ENCODE measurements at regions not wholly inside any gene's neighbourhood (a gene's known extent, or its start where the extent isn't known, plus 50 kb on each side); places are given as distances from the start of the nearest gene placed in this dataset.

DNA sequence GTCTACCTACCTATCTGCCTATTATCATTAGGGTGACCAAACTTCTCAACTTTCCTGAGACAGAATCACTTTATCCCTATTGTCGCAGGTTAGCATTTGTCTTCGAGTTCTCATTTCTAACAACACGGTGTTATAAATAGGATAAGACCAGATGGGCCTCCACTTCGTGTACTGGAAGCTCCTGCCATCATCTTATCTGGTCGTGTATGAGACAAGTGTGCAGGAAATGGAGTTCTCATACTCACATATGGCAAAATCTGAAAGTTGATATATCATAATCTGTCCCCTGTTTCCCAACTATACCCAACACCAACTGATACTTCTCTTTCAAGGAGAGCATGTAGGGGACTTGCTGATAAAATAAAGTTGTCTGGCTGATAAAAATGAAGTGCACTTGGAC lies 287.4 kb upstream of the FOXK1 start:
- Mint-ChIP-seq H3K9me3 (ENCODE audit: unreplicated experiment) (no peaks in the 10 kb centered on the region), H3K36me3 (ENCODE audit: unreplicated experiment) (no peaks in the 10 kb centered on the region), H3K4me3 (ENCODE audit: unreplicated experiment) (no peak overlapping the region), H3K27me3 (ENCODE audit: unreplicated experiment) (no peaks in the 10 kb centered on the region), H3K4me1 (ENCODE audit: unreplicated experiment) (no peaks in the 10 kb centered on the region), H3K27ac (ENCODE audit: unreplicated experiment) (no peak overlapping the region)
- TF ChIP-seq, protein P1, sequence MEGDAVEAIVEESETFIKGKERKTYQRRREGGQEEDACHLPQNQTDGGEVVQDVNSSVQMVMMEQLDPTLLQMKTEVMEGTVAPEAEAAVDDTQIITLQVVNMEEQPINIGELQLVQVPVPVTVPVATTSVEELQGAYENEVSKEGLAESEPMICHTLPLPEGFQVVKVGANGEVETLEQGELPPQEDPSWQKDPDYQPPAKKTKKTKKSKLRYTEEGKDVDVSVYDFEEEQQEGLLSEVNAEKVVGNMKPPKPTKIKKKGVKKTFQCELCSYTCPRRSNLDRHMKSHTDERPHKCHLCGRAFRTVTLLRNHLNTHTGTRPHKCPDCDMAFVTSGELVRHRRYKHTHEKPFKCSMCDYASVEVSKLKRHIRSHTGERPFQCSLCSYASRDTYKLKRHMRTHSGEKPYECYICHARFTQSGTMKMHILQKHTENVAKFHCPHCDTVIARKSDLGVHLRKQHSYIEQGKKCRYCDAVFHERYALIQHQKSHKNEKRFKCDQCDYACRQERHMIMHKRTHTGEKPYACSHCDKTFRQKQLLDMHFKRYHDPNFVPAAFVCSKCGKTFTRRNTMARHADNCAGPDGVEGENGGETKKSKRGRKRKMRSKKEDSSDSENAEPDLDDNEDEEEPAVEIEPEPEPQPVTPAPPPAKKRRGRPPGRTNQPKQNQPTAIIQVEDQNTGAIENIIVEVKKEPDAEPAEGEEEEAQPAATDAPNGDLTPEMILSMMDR (IDR thresholded peaks at IDR 0.05): no peak
- DNase-seq (ENCODE audit: extremely low spot score, unreplicated experiment): no peak

DNA sequence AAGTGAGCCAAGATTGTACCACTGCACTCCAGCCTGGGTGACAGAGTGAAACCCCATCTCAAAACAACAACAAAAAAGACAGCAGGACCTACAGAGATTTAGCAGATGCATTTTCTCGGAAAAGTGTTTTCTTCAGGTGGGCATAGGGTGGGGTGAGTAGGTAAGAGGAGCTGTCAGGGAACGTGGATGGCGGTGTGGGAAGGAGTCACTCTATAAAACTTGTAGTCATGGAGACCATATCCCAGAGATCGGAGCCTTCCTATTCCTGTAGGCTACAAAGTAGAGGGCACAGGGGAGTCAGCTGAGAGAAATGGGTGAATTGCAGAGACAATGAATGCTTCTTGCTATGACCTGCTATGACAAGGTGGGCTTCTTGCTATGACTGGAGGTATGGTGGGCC lies 283.0 kb upstream of the FOXK1 start:
- Mint-ChIP-seq H3K27ac (ENCODE audit: unreplicated experiment) (no peak overlapping the region), H3K4me1 (ENCODE audit: unreplicated experiment) (no peaks in the 10 kb centered on the region), H3K9me3 (ENCODE audit: unreplicated experiment) (no peaks in the 10 kb centered on the region), H3K36me3 (ENCODE audit: unreplicated experiment) (no peaks in the 10 kb centered on the region), H3K4me3 (ENCODE audit: unreplicated experiment) (no peak overlapping the region), H3K27me3 (ENCODE audit: unreplicated experiment) (no peaks in the 10 kb centered on the region)
- TF ChIP-seq, protein P1 (IDR thresholded peaks at IDR 0.05): no peak
- no peak for DNase-seq (ENCODE audit: extremely low spot score, unreplicated experiment)

DNA sequence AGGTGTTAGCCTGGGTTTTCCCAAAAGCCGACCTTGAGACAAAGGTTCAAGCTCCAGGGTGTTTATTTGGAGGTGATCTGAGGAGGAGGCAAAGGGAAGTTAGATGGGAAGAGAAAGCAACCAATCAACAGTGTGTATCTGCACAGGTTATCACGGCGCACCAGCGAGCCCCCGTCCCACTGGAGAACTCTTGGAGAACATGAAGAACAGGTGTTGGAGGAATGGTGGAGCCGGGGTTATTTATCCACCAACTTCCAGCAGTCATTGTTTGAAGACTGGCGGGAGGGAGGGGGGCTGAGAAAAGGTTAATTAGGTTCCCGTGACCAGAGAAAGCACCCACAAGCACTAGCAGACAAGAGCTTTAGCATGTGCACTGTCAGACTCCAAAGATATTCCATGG lies 282.5 kb upstream of the FOXK1 start:
- no peaks in the 10 kb centered on the region for H3K36me3 Mint-ChIP-seq (ENCODE audit: unreplicated experiment)
- no peak overlapping the region for H3K27ac Mint-ChIP-seq (ENCODE audit: unreplicated experiment)
- TF ChIP-seq, protein P1 (IDR thresholded peaks at IDR 0.05): no peak
- no peaks in the 10 kb centered on the region for H3K9me3 Mint-ChIP-seq (ENCODE audit: unreplicated experiment)
- no peak for DNase-seq (ENCODE audit: extremely low spot score, unreplicated experiment)
- H3K27me3 Mint-ChIP-seq (ENCODE audit: unreplicated experiment): no peaks in the 10 kb centered on the region
- H3K4me1 Mint-ChIP-seq (ENCODE audit: unreplicated experiment): no peaks in the 10 kb centered on the region
- H3K4me3 Mint-ChIP-seq (ENCODE audit: unreplicated experiment): no peak overlapping the region

DNA sequence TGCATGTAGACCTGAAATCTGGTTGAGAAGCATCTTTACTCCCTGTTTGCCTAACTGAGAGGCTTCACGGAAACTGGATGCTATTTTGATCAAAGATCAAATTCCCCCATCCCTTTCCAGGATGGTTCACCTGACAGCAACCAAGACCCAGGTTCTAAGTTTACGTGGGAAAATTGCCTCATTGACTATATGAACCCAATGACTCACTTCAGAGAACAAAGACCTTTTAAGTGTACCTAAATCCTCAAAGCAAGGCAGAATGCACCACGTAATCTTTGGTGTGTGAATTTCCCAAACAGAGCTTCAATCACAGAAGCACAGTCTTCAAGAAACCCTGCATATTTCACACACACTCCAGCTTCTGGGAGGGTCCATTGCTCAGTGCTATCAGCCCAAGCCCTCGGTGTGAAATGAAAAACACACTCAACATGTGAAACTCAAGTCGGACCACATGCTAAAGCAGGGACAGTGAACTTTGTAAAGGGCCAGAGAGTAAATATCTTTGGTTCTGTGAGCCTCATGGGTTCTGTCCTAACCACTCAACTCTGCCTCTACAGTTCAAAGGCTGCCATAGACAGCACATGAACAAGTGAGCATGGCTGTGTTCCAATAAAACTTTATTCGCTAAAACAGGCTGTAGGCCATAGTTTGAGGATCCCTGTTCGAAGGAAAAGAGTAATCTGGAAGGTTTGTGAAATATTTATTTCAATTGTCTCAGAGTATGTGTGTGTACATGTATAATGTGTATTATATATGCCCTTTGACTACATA lies 275.6 kb upstream of the FOXK1 start:
- DNase-seq (ENCODE audit: extremely low spot score, unreplicated experiment): peak; percentile 10
- TF ChIP-seq, protein P1 (IDR thresholded peaks at IDR 0.05): no peak
- Mint-ChIP-seq H3K36me3 (ENCODE audit: unreplicated experiment) (no peaks in the 10 kb centered on the region), H3K27me3 (ENCODE audit: unreplicated experiment) (peaks cover 2% of the 10 kb centered on the region), H3K4me1 (ENCODE audit: unreplicated experiment) (no peaks in the 10 kb centered on the region), H3K9me3 (ENCODE audit: unreplicated experiment) (no peaks in the 10 kb centered on the region), H3K27ac (ENCODE audit: unreplicated experiment) (no peak overlapping the region), H3K4me3 (ENCODE audit: unreplicated experiment) (no peak overlapping the region)

DNA sequence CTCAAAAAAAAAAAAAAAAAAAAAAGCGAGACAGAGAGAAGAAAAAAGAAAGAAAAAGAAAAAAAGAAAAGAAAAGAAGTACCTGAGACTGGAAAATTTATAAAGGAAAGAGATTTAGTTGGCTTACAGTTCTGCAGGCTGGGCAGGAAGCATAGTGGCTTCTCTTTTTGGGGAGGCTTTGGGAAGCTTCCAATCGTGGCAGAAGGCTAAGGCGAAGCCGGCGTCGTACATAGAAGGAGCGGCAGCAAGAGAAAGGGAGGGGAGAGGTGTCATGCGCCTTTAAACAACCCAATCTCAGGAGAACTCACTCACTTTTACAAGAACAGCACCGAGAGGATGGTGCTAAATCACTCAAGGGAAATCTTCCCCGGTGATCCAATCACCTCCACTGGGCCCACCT lies 272.1 kb upstream of the FOXK1 start:
- Mint-ChIP-seq H3K4me1 (ENCODE audit: unreplicated experiment) (no peaks in the 10 kb centered on the region), H3K9me3 (ENCODE audit: unreplicated experiment) (peaks cover 15% of the 10 kb centered on the region), H3K4me3 (ENCODE audit: unreplicated experiment) (no peak overlapping the region), H3K27ac (ENCODE audit: unreplicated experiment) (no peak overlapping the region), H3K27me3 (ENCODE audit: unreplicated experiment) (no peaks in the 10 kb centered on the region), H3K36me3 (ENCODE audit: unreplicated experiment) (no peaks in the 10 kb centered on the region)
- TF ChIP-seq, protein P1 (IDR thresholded peaks at IDR 0.05): no peak
- peak; percentile 34 for DNase-seq (ENCODE audit: extremely low spot score, unreplicated experiment)
